ENCODE measurements at regions not wholly inside any gene's neighbourhood (a gene's known extent, or its start where the extent isn't known, plus 50 kb on each side); places are given as distances from the start of the nearest gene placed in this dataset.

GRCh38 chr13:59043016-59043415 lies 1120.7 kb downstream of the DIAPH3 start:
- no peaks in the 10 kb centered on the region for H3K4me1 ChIP-seq (ENCODE audit: control insufficient read depth, insufficient read depth, low read length)
- in situ Hi-C loops (cut with MboI) = no loop called here
- H3K9me3 ChIP-seq (replicated peaks; ENCODE audit: control insufficient read depth, insufficient read depth, low read length) = no peaks in the 10 kb centered on the region
- POLR2A ChIA-PET = interaction anchor here (0.6 kb wide), 1 partner anchor 34 kb away, joined by 3 read pairs; no protein-coding TSS in a partner anchor
- ATAC-seq (no peak; the same call in 2 of the 3 replicates), DNase-seq (ENCODE audit: low read depth, low spot score) (no peak), FAIRE-seq (no peak)
- RAD21 ChIA-PET (ENCODE audit: unreplicated experiment) = no interaction called here
- H3K9ac ChIP-seq (ENCODE audit: control insufficient read depth, insufficient read depth, low read length) = no peak overlapping the region
- intact Hi-C loops (cut with micrococcal nuclease; ENCODE audit: unreplicated experiment) = no loop called here
- no peak overlapping the region for H3K27ac ChIP-seq (ENCODE audit: control insufficient read depth, insufficient read depth)
- no peaks in the 10 kb centered on the region for H4K20me1 ChIP-seq (ENCODE audit: control insufficient read depth, insufficient read depth)
- 4% methylated on average over 2 of the region's 2 CpGs for WGBS (ENCODE audit: insufficient coverage, insufficient replicate concordance, low lambda C conversion rate, missing lambda C conversion rate)
- no peaks in the 10 kb centered on the region for H3K79me2 ChIP-seq (ENCODE audit: control insufficient read depth, insufficient read depth, low read length)
- no peak overlapping the region for H3K4me3 ChIP-seq
- CTCF ChIA-PET = no interaction called here
- H3K4me2 ChIP-seq (ENCODE audit: control insufficient read depth, insufficient read depth) = no peak overlapping the region
- no peak overlapping the region for H2AFZ ChIP-seq (ENCODE audit: control insufficient read depth, low read depth, low read length)
- no peak for TF ChIP-seq SREBF1 (IDR thresholded peaks at IDR 0.05; ENCODE audit: low read length)
- TF ChIP-seq MTA2 (IDR thresholded peaks at IDR 0.05; ENCODE audit: low read depth) = no peak
- no peak for TF ChIP-seq NKRF (conservative IDR thresholded peaks at IDR 0.05)
- TF ChIP-seq STAT1 (conservative IDR thresholded peaks at IDR 0.05) = no peak
- no peak for TF ChIP-seq FOXK2 (IDR thresholded peaks at IDR 0.05)
- TF ChIP-seq IRF4 (IDR thresholded peaks at IDR 0.05; ENCODE audit: low read depth, low read length) = no peak
- TF ChIP-seq HDAC6 (IDR thresholded peaks at IDR 0.05; ENCODE audit: unreplicated experiment) = no peak
- TF ChIP-seq POLR2AphosphoS5 (IDR thresholded peaks at IDR 0.05; ENCODE audit: low read length) = no peak
- no peak for TF ChIP-seq CEBPB (IDR thresholded peaks at IDR 0.05; ENCODE audit: borderline replicate concordance in 1 of 2, low read depth in 2 of 2, low read length in 2 of 2)
- TF ChIP-seq HDGF (IDR thresholded peaks at IDR 0.05) = no peak
- no peak for TF ChIP-seq MXI1 (IDR thresholded peaks at IDR 0.05; ENCODE audit: low read depth, low read length)
- TF ChIP-seq CREM (IDR thresholded peaks at IDR 0.05; ENCODE audit: low read depth) = no peak
- TF ChIP-seq ZZZ3 (IDR thresholded peaks at IDR 0.05; ENCODE audit: control insufficient read depth, insufficient read length, low read depth) = no peak
- no peak for TF ChIP-seq NFIC (IDR thresholded peaks at IDR 0.05; ENCODE audit: low read depth, low read length)
- no peak for TF ChIP-seq ATF2 (IDR thresholded peaks at IDR 0.05; ENCODE audit: low read length)
- no peak for TF ChIP-seq TAF1 (IDR thresholded peaks at IDR 0.05; ENCODE audit: borderline replicate concordance, low read depth, low read length)
- no peak for TF ChIP-seq PAX8 (IDR thresholded peaks at IDR 0.05)
- H3K27me3 ChIP-seq (replicated peaks in 1 of 2; ENCODE audit: control insufficient read depth in 2 of 2, insufficient read depth in 2 of 2, low read length in 1 of 2) = no peaks in the 10 kb centered on the region
- H3K36me3 ChIP-seq (ENCODE audit: control insufficient read depth in 2 of 2, insufficient read depth in 2 of 2, low read length in 1 of 2) = no peaks in the 10 kb centered on the region
- SMC1A ChIA-PET (ENCODE audit: uncharacterized antibody, unreplicated experiment) = interaction anchor here (0.6 to 1.7 kb wide), 3 partner anchors 15 to 1908 kb away, joined by 3 to 4 read pairs (median 3); no protein-coding TSS in a partner anchor
- no TSS peak for BruUV-seq (replicated peaks)
